GM23338 (cell line): ENCODE measurements at regions not wholly inside any gene's neighbourhood (a gene's known extent, or its start where the extent isn't known, plus 50 kb on each side); places are given as distances from the start of the nearest gene placed in this dataset.
A peak's percentile ranks its signal among the peaks of the same experiment; 100 is the strongest.
"Not testable (repeated sequence)": the region's sequence is repeated elsewhere in the genome, so short reads cannot be mapped to it uniquely, and the experiment has no call there.

Experiments
- ATAC-seq: fragments of 200-7000 bp; cut with Tn5 transposase; 3 replicates; pipeline ENCODE4 v1.9.1; 2020
- DNase-seq: peaks from one replicate; pipeline ENCODE4 v3.0.0-alpha.2; 2015; ENCODE audit warnings: low spot score
- H2AFZ ChIP-seq: fragments of 200-600 bp; sonication (generic); 2 replicates; pipeline ENCODE4 v1.8.0; 2016; ENCODE audit warnings: antibody characterized with exemption, mild to moderate bottlenecking, moderate library complexity
- H3F3A ChIP-seq: fragments of 200-600 bp; sonication (generic); replicated peaks from 2 replicates; pipeline ENCODE4 v1.8.0; 2017; ENCODE audit warnings: antibody characterized with exemption, mixed run types, low read depth
- H3K27ac ChIP-seq: fragments of 200-600 bp; sonication (generic); 2 replicates; pipeline ENCODE4 v1.6.1; 2016; ENCODE audit warnings: low read depth
- H3K27me3 ChIP-seq: fragments of 200-600 bp; sonication (generic); 2 replicates; pipeline ENCODE4 v1.8.0; 2016; ENCODE audit warnings: mild to moderate bottlenecking, mixed run types, moderate library complexity; ENCODE audit not compliant: insufficient read depth
- H3K36me3 ChIP-seq: fragments of 200-600 bp; sonication (generic); 2 replicates; pipeline ENCODE4 v1.8.0; 2016; ENCODE audit warnings: mild to moderate bottlenecking; ENCODE audit not compliant: insufficient read depth
- H3K4me1 ChIP-seq: fragments of 200-600 bp; sonication (generic); 2 replicates; pipeline ENCODE4 v1.8.0; 2016; ENCODE audit warnings: mild to moderate bottlenecking, moderate library complexity; ENCODE audit not compliant: insufficient read depth
- H3K4me2 ChIP-seq: fragments of 200-600 bp; sonication (generic); 2 replicates; pipeline ENCODE4 v1.7.1; 2017; ENCODE audit warnings: mixed run types
- H3K4me3 ChIP-seq: fragments of 200-600 bp; sonication (generic); 2 replicates; pipeline ENCODE4 v1.6.1; 2016; ENCODE audit warnings: mixed run types
- H3K79me2 ChIP-seq: fragments of 200-600 bp; sonication (generic); replicated peaks from 2 replicates; pipeline ENCODE4 v1.8.0; 2017; ENCODE audit warnings: mild to moderate bottlenecking; ENCODE audit not compliant: insufficient read depth
- H3K9me2 ChIP-seq: fragments of 200-600 bp; sonication (generic); 2 replicates; pipeline ENCODE4 v1.8.0; 2017; ENCODE audit not compliant: insufficient read depth
- H4K20me1 ChIP-seq: fragments of 200-600 bp; sonication (generic); replicated peaks from 2 replicates; pipeline ENCODE4 v1.8.0; 2017; ENCODE audit warnings: mild to moderate bottlenecking; ENCODE audit not compliant: insufficient read depth
- H3K27ac Mint-ChIP-seq: 2 replicates; pipeline ENCODE4 v1.8.0; 2020; ENCODE audit warnings: inconsistent platforms, mild to moderate bottlenecking, moderate library complexity, mixed read lengths
- H3K27me3 Mint-ChIP-seq: 3 replicates; pipeline ENCODE4 v1.8.0; 2022; ENCODE audit warnings: low read depth, mild to moderate bottlenecking, moderate library complexity, mixed read lengths, inconsistent platforms; ENCODE audit not compliant: insufficient read depth, poor library complexity
- H3K36me3 Mint-ChIP-seq: 3 replicates; pipeline ENCODE4 v1.8.0; 2021; ENCODE audit warnings: low read depth, mild to moderate bottlenecking, inconsistent platforms, moderate library complexity, mixed read lengths
- H3K4me1 Mint-ChIP-seq: 3 replicates; pipeline ENCODE4 v1.8.0; 2020; ENCODE audit warnings: mild to moderate bottlenecking, inconsistent platforms, mixed read lengths
- H3K4me3 Mint-ChIP-seq: 3 replicates; pipeline ENCODE4 v1.8.0; 2021; ENCODE audit warnings: moderate library complexity, mild to moderate bottlenecking, inconsistent platforms, mixed read lengths
- H3K9me3 Mint-ChIP-seq: 3 replicates; pipeline ENCODE4 v1.8.0; 2020; ENCODE audit warnings: moderate library complexity, mild to moderate bottlenecking, inconsistent platforms, mixed read lengths
- CREB1 ChIP-seq: fragments of 250-450 bp; sonication (Bioruptor Pico); IDR thresholded peaks from 2 replicates; pipeline ENCODE4 v1.5.0; 2020; ENCODE audit warnings: low read depth, mild to moderate bottlenecking, moderate library complexity
- EZH2 ChIP-seq: fragments of 200-600 bp; sonication (generic); IDR thresholded peaks from one replicate; pipeline ENCODE4 v1.8.0; 2017; ENCODE audit warnings: antibody characterized with exemption, mild to moderate bottlenecking, low read depth; ENCODE audit not compliant: unreplicated experiment
- EZH2phosphoT487 ChIP-seq: fragments of 200-600 bp; sonication (generic); IDR thresholded peaks from one replicate; pipeline ENCODE4 v1.8.1; 2018; ENCODE audit warnings: antibody characterized with exemption; ENCODE audit not compliant: unreplicated experiment
- JUNB ChIP-seq: IDR thresholded peaks from one replicate; pipeline ENCODE4 v1.6.1; 2016; ENCODE audit warnings: antibody characterized with exemption; ENCODE audit not compliant: unreplicated experiment
- NANOG ChIP-seq: IDR thresholded peaks from 2 replicates; pipeline ENCODE4 v1.6.1; 2016; ENCODE audit warnings: antibody characterized with exemption, borderline replicate concordance
- POLR2AphosphoS5 ChIP-seq: IDR thresholded peaks from 2 replicates; pipeline ENCODE4 v1.6.1; 2016; ENCODE audit warnings: antibody characterized with exemption, low read depth
- REST ChIP-seq: IDR thresholded peaks from one replicate; pipeline ENCODE4 v1.6.1; 2018; ENCODE audit warnings: antibody characterized with exemption; ENCODE audit not compliant: unreplicated experiment
- STAT1 ChIP-seq: IDR thresholded peaks from one replicate; pipeline ENCODE4 v1.6.1; 2016; ENCODE audit warnings: antibody characterized with exemption; ENCODE audit not compliant: unreplicated experiment
- ZNF114 ChIP-seq: fragments of 250-450 bp; sonication (Bioruptor Pico); IDR thresholded peaks from 2 replicates; pipeline ENCODE4 v1.5.0; 2020; ENCODE audit warnings: mild to moderate bottlenecking, moderate library complexity
- TF ChIP-seq, protein P1 (sequence below), 2 experiments: fragments of 200-600 bp in 1 of 2; sonication (generic) in 1 of 2; conservative IDR thresholded peaks; 2 replicates each; pipeline versions ENCODE4 v1.5.1 to v1.6.1; 2016 to 2017; ENCODE audit warnings: antibody characterized with exemption in 2 of 2, low read depth in 2 of 2, mild to moderate bottlenecking in 2 of 2, moderate library complexity in 1 of 2
- TF ChIP-seq, protein P2 (sequence below): IDR thresholded peaks from 2 replicates; pipeline ENCODE4 v1.6.1; 2016; ENCODE audit warnings: antibody characterized with exemption

DNA sequence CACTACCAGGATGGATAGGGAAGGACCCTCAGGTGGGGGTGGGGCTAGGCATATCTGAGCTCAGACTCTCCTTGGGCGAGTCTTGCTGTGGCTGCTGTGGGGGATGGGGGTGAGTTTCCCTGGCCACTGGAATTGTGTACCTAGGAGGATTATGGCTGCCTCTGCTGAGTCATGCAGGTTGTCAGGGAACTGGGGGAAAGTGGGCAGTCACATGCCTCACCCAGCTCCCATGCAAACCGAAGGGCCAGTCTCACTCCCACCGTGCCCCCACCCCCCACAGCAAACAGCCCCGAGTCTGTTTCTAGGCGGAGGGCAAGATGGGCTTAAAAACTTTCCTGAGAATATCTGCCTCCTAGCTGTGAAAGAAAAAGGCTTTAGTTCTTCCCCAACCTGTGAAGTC, 210.3 kb upstream of the FERMT1 start (continued):
- TF ChIP-seq POLR2AphosphoS5 (no peak), EZH2phosphoT487 (no peak), NANOG (no peak), STAT1 (no peak), JUNB (no peak), REST (no peak)
- TF ChIP-seq, protein P1, sequence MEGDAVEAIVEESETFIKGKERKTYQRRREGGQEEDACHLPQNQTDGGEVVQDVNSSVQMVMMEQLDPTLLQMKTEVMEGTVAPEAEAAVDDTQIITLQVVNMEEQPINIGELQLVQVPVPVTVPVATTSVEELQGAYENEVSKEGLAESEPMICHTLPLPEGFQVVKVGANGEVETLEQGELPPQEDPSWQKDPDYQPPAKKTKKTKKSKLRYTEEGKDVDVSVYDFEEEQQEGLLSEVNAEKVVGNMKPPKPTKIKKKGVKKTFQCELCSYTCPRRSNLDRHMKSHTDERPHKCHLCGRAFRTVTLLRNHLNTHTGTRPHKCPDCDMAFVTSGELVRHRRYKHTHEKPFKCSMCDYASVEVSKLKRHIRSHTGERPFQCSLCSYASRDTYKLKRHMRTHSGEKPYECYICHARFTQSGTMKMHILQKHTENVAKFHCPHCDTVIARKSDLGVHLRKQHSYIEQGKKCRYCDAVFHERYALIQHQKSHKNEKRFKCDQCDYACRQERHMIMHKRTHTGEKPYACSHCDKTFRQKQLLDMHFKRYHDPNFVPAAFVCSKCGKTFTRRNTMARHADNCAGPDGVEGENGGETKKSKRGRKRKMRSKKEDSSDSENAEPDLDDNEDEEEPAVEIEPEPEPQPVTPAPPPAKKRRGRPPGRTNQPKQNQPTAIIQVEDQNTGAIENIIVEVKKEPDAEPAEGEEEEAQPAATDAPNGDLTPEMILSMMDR (conservative IDR thresholded peaks at IDR 0.05; ENCODE audit: low read depth in 2 of 2) = no peak

DNA sequence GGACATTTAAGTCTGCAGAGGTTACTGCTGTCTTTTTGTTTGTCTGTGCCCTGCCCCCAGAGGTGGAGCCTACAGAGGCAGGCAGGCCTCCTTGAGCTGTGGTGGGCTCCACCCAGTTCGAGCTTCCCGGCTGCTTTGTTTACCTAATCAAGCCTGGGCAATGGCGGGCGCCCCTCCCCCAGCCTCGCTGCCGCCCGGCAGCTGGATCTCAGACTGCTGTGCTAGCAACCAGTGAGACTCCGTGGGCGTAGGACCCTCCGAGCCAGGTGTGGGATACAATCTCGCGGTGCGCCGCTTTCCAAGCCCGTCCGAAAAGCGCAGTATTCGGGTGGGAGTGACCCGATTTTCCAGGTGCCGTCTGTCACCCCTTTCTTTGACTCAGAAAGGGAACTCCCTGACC, 198.4 kb upstream of the FERMT1 start:
- not testable (repeated sequence) for H3K27ac ChIP-seq, H4K20me1 ChIP-seq, H2AFZ ChIP-seq, H3K9me2 ChIP-seq, H3K4me1 ChIP-seq, H3K4me1 Mint-ChIP-seq, H3F3A ChIP-seq, H3K79me2 ChIP-seq, H3K27ac Mint-ChIP-seq, H3K27me3 ChIP-seq, ATAC-seq, H3K4me3 Mint-ChIP-seq, H3K36me3 ChIP-seq, H3K27me3 Mint-ChIP-seq, H3K36me3 Mint-ChIP-seq, H3K4me3 ChIP-seq, H3K4me2 ChIP-seq
- DNase-seq = peak; percentile 11
- peaks cover 21% of the 10 kb centered on the region for H3K9me3 Mint-ChIP-seq

GRCh38 chr20:6311841-6312655, 189.2 kb upstream of the FERMT1 start:
- no peak for DNase-seq
- Histone ChIP-seq H3K9me2 (peaks cover 13% of the 10 kb centered on the region; the same call in 1 of the 2 replicates), H3K79me2 (no peaks in the 10 kb centered on the region), H3K27me3 (no peaks in the 10 kb centered on the region), H3F3A (no peaks in the 10 kb centered on the region), H3K36me3 (no peaks in the 10 kb centered on the region), H3K4me3 (no peak overlapping the region), H3K27ac (no peak overlapping the region), H2AFZ (no peak overlapping the region), H3K4me1 (no peaks in the 10 kb centered on the region), H3K4me2 (no peak overlapping the region), H4K20me1 (no peaks in the 10 kb centered on the region)
- Mint-ChIP-seq H3K27ac (no peak overlapping the region), H3K4me3 (no peak overlapping the region), H3K4me1 (no peaks in the 10 kb centered on the region), H3K36me3 (no peaks in the 10 kb centered on the region), H3K27me3 (no peaks in the 10 kb centered on the region), H3K9me3 (peaks cover 14% of the 10 kb centered on the region)
- ATAC-seq = no peak
- TF ChIP-seq STAT1 = no peak
- no peak for TF ChIP-seq REST
- no peak for TF ChIP-seq POLR2AphosphoS5
- no peak for TF ChIP-seq CREB1
- TF ChIP-seq, protein P2, sequence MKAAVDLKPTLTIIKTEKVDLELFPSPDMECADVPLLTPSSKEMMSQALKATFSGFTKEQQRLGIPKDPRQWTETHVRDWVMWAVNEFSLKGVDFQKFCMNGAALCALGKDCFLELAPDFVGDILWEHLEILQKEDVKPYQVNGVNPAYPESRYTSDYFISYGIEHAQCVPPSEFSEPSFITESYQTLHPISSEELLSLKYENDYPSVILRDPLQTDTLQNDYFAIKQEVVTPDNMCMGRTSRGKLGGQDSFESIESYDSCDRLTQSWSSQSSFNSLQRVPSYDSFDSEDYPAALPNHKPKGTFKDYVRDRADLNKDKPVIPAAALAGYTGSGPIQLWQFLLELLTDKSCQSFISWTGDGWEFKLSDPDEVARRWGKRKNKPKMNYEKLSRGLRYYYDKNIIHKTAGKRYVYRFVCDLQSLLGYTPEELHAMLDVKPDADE = no peak
- TF ChIP-seq JUNB = no peak
- TF ChIP-seq NANOG = no peak
- TF ChIP-seq EZH2 = no peak
- TF ChIP-seq ZNF114 (CRISPR knock-in tag) = no peak
